ENCODE measurements at regions not wholly inside any gene's neighbourhood (a gene's known extent, or its start where the extent isn't known, plus 50 kb on each side); places are given as distances from the start of the nearest gene placed in this dataset.

- no peaks in the 10 kb centered on the region for H3K36me3 ChIP-seq
- H3K4me1 ChIP-seq = no peaks in the 10 kb centered on the region
- 66 to 68% methylated on average over 6 of the region's 6 CpGs for WGBS, 2 donors
- H3K4me3 ChIP-seq = no peak overlapping the region
- no peak for TF ChIP-seq EP300 (IDR thresholded peaks at IDR 0.05)
- TF ChIP-seq, protein P1, sequence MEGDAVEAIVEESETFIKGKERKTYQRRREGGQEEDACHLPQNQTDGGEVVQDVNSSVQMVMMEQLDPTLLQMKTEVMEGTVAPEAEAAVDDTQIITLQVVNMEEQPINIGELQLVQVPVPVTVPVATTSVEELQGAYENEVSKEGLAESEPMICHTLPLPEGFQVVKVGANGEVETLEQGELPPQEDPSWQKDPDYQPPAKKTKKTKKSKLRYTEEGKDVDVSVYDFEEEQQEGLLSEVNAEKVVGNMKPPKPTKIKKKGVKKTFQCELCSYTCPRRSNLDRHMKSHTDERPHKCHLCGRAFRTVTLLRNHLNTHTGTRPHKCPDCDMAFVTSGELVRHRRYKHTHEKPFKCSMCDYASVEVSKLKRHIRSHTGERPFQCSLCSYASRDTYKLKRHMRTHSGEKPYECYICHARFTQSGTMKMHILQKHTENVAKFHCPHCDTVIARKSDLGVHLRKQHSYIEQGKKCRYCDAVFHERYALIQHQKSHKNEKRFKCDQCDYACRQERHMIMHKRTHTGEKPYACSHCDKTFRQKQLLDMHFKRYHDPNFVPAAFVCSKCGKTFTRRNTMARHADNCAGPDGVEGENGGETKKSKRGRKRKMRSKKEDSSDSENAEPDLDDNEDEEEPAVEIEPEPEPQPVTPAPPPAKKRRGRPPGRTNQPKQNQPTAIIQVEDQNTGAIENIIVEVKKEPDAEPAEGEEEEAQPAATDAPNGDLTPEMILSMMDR (IDR thresholded peaks at IDR 0.05) = no peak
- no peak for TF ChIP-seq POLR2A (IDR thresholded peaks at IDR 0.05)
- no peak overlapping the region for H3K27ac ChIP-seq
- DNase-seq (ENCODE audit: low spot score in 2 of 2) = no peak
- H3K9me3 ChIP-seq = peaks cover 0 to 5% (median 0%) of the 10 kb centered on the region in 4 donors
- no peaks in the 10 kb centered on the region for H3K27me3 ChIP-seq
Measured at GRCh38 chr3:21877214-21877754, 126.3 kb upstream of the ZNF385D start.

GRCh38 chr3:21879184-21879886 lies 128.3 kb upstream of the ZNF385D start:
- TF ChIP-seq POLR2A (IDR thresholded peaks at IDR 0.05) (no peak), EP300 (IDR thresholded peaks at IDR 0.05) (no peak)
- TF ChIP-seq, protein P1 (IDR thresholded peaks at IDR 0.05) = no peak
- 71 to 74% methylated on average over 7 of the region's 7 CpGs for WGBS, 2 donors
- Histone ChIP-seq H3K36me3 (no peaks in the 10 kb centered on the region), H3K4me3 (no peak overlapping the region), H3K9me3 (peaks cover 0 to 2% (median 0%) of the 10 kb centered on the region in 4 donors), H3K27ac (no peak overlapping the region), H3K27me3 (no peaks in the 10 kb centered on the region), H3K4me1 (no peaks in the 10 kb centered on the region)
- no peak for DNase-seq (ENCODE audit: low spot score in 2 of 2)

- H3K27me3 ChIP-seq = no peaks in the 10 kb centered on the region
- no peaks in the 10 kb centered on the region for H3K4me1 ChIP-seq
- 94 to 96% methylated on average over 2 of the region's 2 CpGs for WGBS, 2 donors
- H3K4me3 ChIP-seq = no peak overlapping the region
- H3K36me3 ChIP-seq = no peaks in the 10 kb centered on the region
- H3K9me3 ChIP-seq = no peaks in the 10 kb centered on the region
- H3K27ac ChIP-seq = no peak overlapping the region
- no peak for DNase-seq (ENCODE audit: low spot score in 2 of 2)
- TF ChIP-seq EP300 (IDR thresholded peaks at IDR 0.05) (no peak), POLR2A (IDR thresholded peaks at IDR 0.05) (no peak)
- TF ChIP-seq, protein P1 (IDR thresholded peaks at IDR 0.05) = no peak
Measured at GRCh38 chr3:21888656-21889055, 137.6 kb upstream of the ZNF385D start.

GRCh38 chr3:21889166-21889565 lies 138.2 kb upstream of the ZNF385D start:
- TF ChIP-seq, protein P1 (IDR thresholded peaks at IDR 0.05) = no peak
- TF ChIP-seq EP300 (IDR thresholded peaks at IDR 0.05) (no peak), POLR2A (IDR thresholded peaks at IDR 0.05) (no peak)
- H3K27ac ChIP-seq = no peak overlapping the region
- no peak for DNase-seq (ENCODE audit: low spot score in 2 of 2)
- H3K9me3 ChIP-seq = no peaks in the 10 kb centered on the region
- H3K4me1 ChIP-seq = no peaks in the 10 kb centered on the region
- no peak overlapping the region for H3K4me3 ChIP-seq
- WGBS, 2 donors = 94 to 97% methylated on average over 2 of the region's 2 CpGs
- H3K36me3 ChIP-seq = no peaks in the 10 kb centered on the region
- no peaks in the 10 kb centered on the region for H3K27me3 ChIP-seq

GRCh38 chr3:21892104-21892503 lies 141.1 kb upstream of the ZNF385D start:
- TF ChIP-seq EP300 (IDR thresholded peaks at IDR 0.05) = no peak
- no peak for TF ChIP-seq POLR2A (IDR thresholded peaks at IDR 0.05)
- TF ChIP-seq, protein P1 (IDR thresholded peaks at IDR 0.05) = no peak
- DNase-seq (ENCODE audit: low spot score in 2 of 2) = no peak
- 89 to 96% methylated on average over 2 of the region's 2 CpGs for WGBS, 2 donors
- Histone ChIP-seq H3K9me3 (no peaks in the 10 kb centered on the region), H3K4me1 (no peaks in the 10 kb centered on the region), H3K36me3 (no peaks in the 10 kb centered on the region), H3K27ac (no peak overlapping the region), H3K27me3 (no peaks in the 10 kb centered on the region), H3K4me3 (no peak overlapping the region)
